T-helper 17 cell (primary cell): ENCODE measurements at regions not wholly inside any gene's neighbourhood (a gene's known extent, or its start where the extent isn't known, plus 50 kb on each side); places are given as distances from the start of the nearest gene placed in this dataset.

Experiments used
- ATAC-seq: fragments of 150-1000 bp; cut with Tn5 transposase; 2 replicates; pipeline ENCODE4 v1.10.0; 2021; ENCODE audit warnings: mild to moderate bottlenecking, moderate library complexity
- DNase-seq, 3 donors: peaks; one replicate each; pipeline versions ENCODE4 v3.0.0 to v3.0.0-alpha.2; 2020 to 2021
- H3K9me3 ChIP-seq: one replicate; pipeline ENCODE4 v1.7.0; 2013; ENCODE audit warnings: low read length, mild to moderate bottlenecking; ENCODE audit not compliant: control insufficient read depth, poor library complexity, severe bottlenecking
- H3K27ac Mint-ChIP-seq: one replicate; pipeline ENCODE4 v1.8.0; 2022; ENCODE audit warnings: mild to moderate bottlenecking, moderate library complexity, mixed read lengths
- H3K27me3 Mint-ChIP-seq: one replicate; pipeline ENCODE4 v1.8.0; 2022; ENCODE audit warnings: mixed read lengths
- H3K36me3 Mint-ChIP-seq: one replicate; pipeline ENCODE4 v1.8.0; 2022; ENCODE audit warnings: low read depth, mixed read lengths
- H3K4me1 Mint-ChIP-seq: one replicate; pipeline ENCODE4 v1.8.0; 2022; ENCODE audit warnings: mild to moderate bottlenecking, mixed read lengths
- H3K4me3 Mint-ChIP-seq: one replicate; pipeline ENCODE4 v1.8.0; 2022; ENCODE audit warnings: mild to moderate bottlenecking, moderate library complexity, mixed read lengths

GRCh38 chr15:62779036-62779770 lies 263.3 kb upstream of the TPM1 start:
- Mint-ChIP-seq H3K27ac (no peak overlapping the region), H3K36me3 (peaks cover 3% of the 10 kb centered on the region), H3K27me3 (peaks cover 32% of the 10 kb centered on the region), H3K4me3 (no peak overlapping the region), H3K4me1 (peaks cover 5% of the 10 kb centered on the region)
- ATAC-seq (no peak), DNase-seq (no peak)
- no peaks in the 10 kb centered on the region for H3K9me3 ChIP-seq

- Mint-ChIP-seq H3K36me3 (peaks cover 3% of the 10 kb centered on the region), H3K4me1 (peaks cover 3% of the 10 kb centered on the region), H3K27ac (no peak overlapping the region), H3K4me3 (no peak overlapping the region), H3K27me3 (peaks cover 31% of the 10 kb centered on the region)
- no peaks in the 10 kb centered on the region for H3K9me3 ChIP-seq
- DNase-seq (no peak), ATAC-seq (no peak)
Observed at GRCh38 chr15:62779899-62780298, 262.6 kb upstream of the TPM1 start.

- H3K27me3 Mint-ChIP-seq, result peaks cover 38% of the 10 kb centered on the region
- no peak overlapping the region for H3K27ac Mint-ChIP-seq
- H3K4me1 Mint-ChIP-seq, result peaks cover 3% of the 10 kb centered on the region
- no peaks in the 10 kb centered on the region for H3K9me3 ChIP-seq
- peaks cover 3% of the 10 kb centered on the region for H3K36me3 Mint-ChIP-seq
- no peak overlapping the region for H3K4me3 Mint-ChIP-seq
- DNase-seq (no peak), ATAC-seq (no peak)
Observed at GRCh38 chr15:62781081-62781497, 261.5 kb upstream of the TPM1 start.

- Mint-ChIP-seq H3K27ac (no peak overlapping the region), H3K27me3 (peaks cover 38% of the 10 kb centered on the region), H3K4me3 (no peak overlapping the region), H3K36me3 (peaks cover 3% of the 10 kb centered on the region), H3K4me1 (peaks cover 3% of the 10 kb centered on the region)
- ATAC-seq, result no peak
- no peak for DNase-seq
- no peaks in the 10 kb centered on the region for H3K9me3 ChIP-seq
Observed at GRCh38 chr15:62782071-62782841, 260.3 kb upstream of the TPM1 start.

GRCh38 chr15:62782896-62783295 lies 259.7 kb upstream of the TPM1 start:
- ATAC-seq (no peak), DNase-seq (no peak)
- Mint-ChIP-seq H3K4me3 (no peak overlapping the region), H3K4me1 (peaks cover 3% of the 10 kb centered on the region), H3K36me3 (peaks cover 3% of the 10 kb centered on the region), H3K27me3 (peaks cover 38% of the 10 kb centered on the region), H3K27ac (no peak overlapping the region)
- H3K9me3 ChIP-seq, result no peaks in the 10 kb centered on the region

- H3K9me3 ChIP-seq, result no peaks in the 10 kb centered on the region
- ATAC-seq, result no peak
- DNase-seq, result no peak
- Mint-ChIP-seq H3K4me1 (peaks cover 3% of the 10 kb centered on the region), H3K27ac (no peak overlapping the region), H3K4me3 (no peak overlapping the region), H3K36me3 (peaks cover 3% of the 10 kb centered on the region), H3K27me3 (peaks cover 38% of the 10 kb centered on the region)
Observed at GRCh38 chr15:62783303-62783957, 259.1 kb upstream of the TPM1 start.

GRCh38 chr15:62785881-62786828 lies 256.4 kb upstream of the TPM1 start:
- Mint-ChIP-seq H3K27ac (no peak overlapping the region), H3K27me3 (peaks cover 39% of the 10 kb centered on the region), H3K4me3 (no peak overlapping the region), H3K4me1 (peaks cover 3% of the 10 kb centered on the region), H3K36me3 (peaks cover 3% of the 10 kb centered on the region)
- no peaks in the 10 kb centered on the region for H3K9me3 ChIP-seq
- ATAC-seq (no peak), DNase-seq (no peak)

GRCh38 chr15:62787401-62787800 lies 255.1 kb upstream of the TPM1 start:
- Mint-ChIP-seq H3K27ac (no peak overlapping the region), H3K27me3 (peaks cover 42% of the 10 kb centered on the region)
- ATAC-seq, result no peak

GRCh38 chr15:62788224-62788623 lies 254.3 kb upstream of the TPM1 start:
- no peaks in the 10 kb centered on the region for H3K4me1 Mint-ChIP-seq
- no peak for ATAC-seq
- no peak for DNase-seq

More at GRCh38 chr15:62787401-62787800, 255.1 kb upstream of the TPM1 start:
- no peaks in the 10 kb centered on the region for H3K9me3 ChIP-seq
- Mint-ChIP-seq H3K36me3 (peaks cover 3% of the 10 kb centered on the region), H3K4me3 (no peak overlapping the region), H3K4me1 (no peaks in the 10 kb centered on the region)
- DNase-seq, result no peak

GRCh38 chr15:62790546-62790945 lies 252.0 kb upstream of the TPM1 start:
- Mint-ChIP-seq H3K27me3 (peaks cover 53% of the 10 kb centered on the region), H3K4me3 (no peak overlapping the region), H3K36me3 (no peaks in the 10 kb centered on the region), H3K27ac (no peak overlapping the region), H3K4me1 (no peaks in the 10 kb centered on the region)
- DNase-seq (no peak), ATAC-seq (no peak)
- H3K9me3 ChIP-seq, result no peaks in the 10 kb centered on the region

More at GRCh38 chr15:62788224-62788623, 254.3 kb upstream of the TPM1 start:
- Mint-ChIP-seq H3K36me3 (peaks cover 3% of the 10 kb centered on the region), H3K4me3 (no peak overlapping the region), H3K27ac (no peak overlapping the region), H3K27me3 (peaks cover 42% of the 10 kb centered on the region)
- H3K9me3 ChIP-seq, result no peaks in the 10 kb centered on the region

GRCh38 chr15:62791694-62792093 lies 250.9 kb upstream of the TPM1 start:
- H3K4me3 Mint-ChIP-seq, result no peak overlapping the region
- ATAC-seq (no peak), DNase-seq (no peak)
- no peaks in the 10 kb centered on the region for H3K4me1 Mint-ChIP-seq
- H3K36me3 Mint-ChIP-seq, result no peaks in the 10 kb centered on the region
- H3K9me3 ChIP-seq, result no peaks in the 10 kb centered on the region
- H3K27me3 Mint-ChIP-seq, result peaks cover 55% of the 10 kb centered on the region
- no peak overlapping the region for H3K27ac Mint-ChIP-seq

- Mint-ChIP-seq H3K27me3 (peaks cover 64% of the 10 kb centered on the region), H3K4me3 (no peak overlapping the region), H3K4me1 (no peaks in the 10 kb centered on the region), H3K27ac (no peak overlapping the region), H3K36me3 (peaks cover 4% of the 10 kb centered on the region)
- H3K9me3 ChIP-seq, result no peaks in the 10 kb centered on the region
- no peak for ATAC-seq
- DNase-seq, result no peak
Observed at GRCh38 chr15:62792986-62793751, 249.4 kb upstream of the TPM1 start.
